Sciatic nerve (tissue), 2 donors: ENCODE measurements at regions not wholly inside any gene's neighbourhood (a gene's known extent, or its start where the extent isn't known, plus 50 kb on each side); places are given as distances from the start of the nearest gene placed in this dataset.
"Not testable (repeated sequence)": the region's sequence is repeated elsewhere in the genome, so short reads cannot be mapped to it uniquely, and the experiment has no call there.

Source experiments
- ATAC-seq: fragments of 200-7000 bp; cut with Tn5 transposase; one replicate; pipeline ENCODE4 v1.9.1; 2020; ENCODE audit warnings: mild to moderate bottlenecking, moderate library complexity
- DNase-seq: peaks from one replicate; pipeline ENCODE4 v3.0.0-alpha.2; 2020; ENCODE audit warnings: low spot score
- intact Hi-C: fragments of 100-400 bp; cut with DNase I; formaldehyde crosslinking; loops from one replicate; pipeline ENCODE4 v1.14.2; 2022
- donor health status: DM: no; HTN: no; CAD: no.
- donor health status: DM: no; HTN: no; CAD: no.

GRCh38 chr7:153776940-153777339, 275.3 kb upstream of the DPP6 start:
- intact Hi-C loops, result not testable (repeated sequence)

GRCh38 chr7:153797363-153797762, 254.8 kb upstream of the DPP6 start:
- intact Hi-C loops, DNase-seq, ATAC-seq: not testable (repeated sequence)

More at GRCh38 chr7:153776940-153777339, 275.3 kb upstream of the DPP6 start:
- not testable (repeated sequence) for DNase-seq, ATAC-seq

- intact Hi-C loops, result no loop called here
- DNase-seq (no peak), ATAC-seq (no peak)
Measured at GRCh38 chr7:153808117-153808516, 244.1 kb upstream of the DPP6 start.

GRCh38 chr7:153829525-153829924, 222.7 kb upstream of the DPP6 start:
- intact Hi-C loops, result no loop called here
- no peak for ATAC-seq

GRCh38 chr7:153832160-153832559, 220.0 kb upstream of the DPP6 start:
- intact Hi-C loops, result no loop called here
- no peak for ATAC-seq

More at GRCh38 chr7:153829525-153829924, 222.7 kb upstream of the DPP6 start:
- no peak for DNase-seq

GRCh38 chr7:153835103-153835502, 217.1 kb upstream of the DPP6 start:
- DNase-seq, result no peak
- intact Hi-C loops, result no loop called here
- peak; percentile 54 for ATAC-seq

More at GRCh38 chr7:153832160-153832559, 220.0 kb upstream of the DPP6 start:
- no peak for DNase-seq

GRCh38 chr7:153835712-153836265, 216.4 kb upstream of the DPP6 start:
- intact Hi-C loops, result no loop called here
- DNase-seq (no peak), ATAC-seq (peak; percentile 86)

- intact Hi-C loops, result no loop called here
Measured at GRCh38 chr7:153838591-153838990, 213.6 kb upstream of the DPP6 start.

GRCh38 chr7:153840861-153841260, 211.3 kb upstream of the DPP6 start:
- DNase-seq (no peak), ATAC-seq (no peak)
- intact Hi-C loops, result no loop called here

More at GRCh38 chr7:153838591-153838990, 213.6 kb upstream of the DPP6 start:
- DNase-seq (no peak), ATAC-seq (no peak)

- intact Hi-C loops, result no loop called here
- no peak for ATAC-seq
- no peak for DNase-seq
Measured at GRCh38 chr7:153847828-153848227, 204.4 kb upstream of the DPP6 start.

- ATAC-seq (no peak), DNase-seq (no peak)
- intact Hi-C loops, result no loop called here
Measured at GRCh38 chr7:153852261-153852660, 199.9 kb upstream of the DPP6 start.

GRCh38 chr7:153858355-153858754, 193.8 kb upstream of the DPP6 start:
- DNase-seq (no peak), ATAC-seq (peak; percentile 80)
- intact Hi-C loops, result no loop called here

GRCh38 chr7:153859239-153859638, 193.0 kb upstream of the DPP6 start:
- no peak for ATAC-seq
- intact Hi-C loops, result no loop called here
- no peak for DNase-seq

GRCh38 chr7:153886506-153887441, 165.4 kb upstream of the DPP6 start:
- intact Hi-C loops, result no loop called here
- DNase-seq (no peak), ATAC-seq (peak; percentile 80)

- intact Hi-C loops, result no loop called here
- DNase-seq, result no peak
- ATAC-seq, result peak; percentile 56
Measured at GRCh38 chr7:153887749-153888569, 164.2 kb upstream of the DPP6 start.

GRCh38 chr7:153891990-153892389, 160.2 kb upstream of the DPP6 start:
- ATAC-seq (no peak), DNase-seq (no peak)
- intact Hi-C loops, result no loop called here

- DNase-seq (no peak), ATAC-seq (no peak)
- intact Hi-C loops, result no loop called here
Measured at GRCh38 chr7:153902862-153903261, 149.3 kb upstream of the DPP6 start.

GRCh38 chr7:153912211-153912610, 140.0 kb upstream of the DPP6 start:
- ATAC-seq (no peak), DNase-seq (no peak)
- intact Hi-C loops, result loop anchor here (5.0 kb wide), 1 partner anchor 825 kb away; no protein-coding TSS in a partner anchor

GRCh38 chr7:153920126-153920525, 132.1 kb upstream of the DPP6 start:
- intact Hi-C loops, result no loop called here
- DNase-seq, result no peak
- no peak for ATAC-seq
